ENCODE measurements at regions not wholly inside any gene's neighbourhood (a gene's known extent, or its start where the extent isn't known, plus 50 kb on each side); places are given as distances from the start of the nearest gene placed in this dataset.

- TF ChIP-seq POLR2A (IDR thresholded peaks at IDR 0.05), result no peak
- no peak for TF ChIP-seq CTCF (IDR thresholded peaks at IDR 0.05)
Measured at GRCh38 chr6:145323646-145324045, 411.7 kb downstream of the EPM2A start.

Data from vagina (tissue), 2 donors.